HCT116 (cell line): ENCODE measurements at regions not wholly inside any gene's neighbourhood (a gene's known extent, or its start where the extent isn't known, plus 50 kb on each side); places are given as distances from the start of the nearest gene placed in this dataset.

Source experiments
- EZH2 ChIP-seq: fragments of 200-600 bp; sonication (generic); IDR thresholded peaks from 2 replicates; pipeline ENCODE4 v1.6.1; 2017; ENCODE audit warnings: antibody characterized with exemption, mixed run types
- POLR2A ChIP-seq: IDR thresholded peaks from 2 replicates; pipeline ENCODE4 v1.7.0; 2011; ENCODE audit warnings: borderline replicate concordance; ENCODE audit not compliant: insufficient read depth, insufficient read length; ENCODE audit errors: extremely low read depth
- POLR2AphosphoS5 ChIP-seq: IDR thresholded peaks from 2 replicates; pipeline ENCODE4 v1.6.1; 2011; ENCODE audit warnings: mild to moderate bottlenecking, low read depth, low read length, moderate library complexity
- TF ChIP-seq, protein P1 (sequence below), 3 experiments: fragments of 200-600 bp in 1 of 3; sonication (generic) in 1 of 3; IDR thresholded peaks in 2 of 3; conservative IDR thresholded peaks in 1 of 3; 2 replicates each; pipeline ENCODE4 v1.5.1; 2012 to 2017; ENCODE audit warnings: low read depth in 2 of 3, low read length in 2 of 3, antibody characterized with exemption in 1 of 3, borderline replicate concordance in 1 of 3, control low read depth in 1 of 3, mild to moderate bottlenecking in 1 of 3, mixed read lengths in 1 of 3, mixed run types in 1 of 3, moderate library complexity in 1 of 3; ENCODE audit not compliant: insufficient read depth in 1 of 3
- TF ChIP-seq, protein P2 (sequence below): IDR thresholded peaks from 2 replicates; pipeline ENCODE4 v1.6.1; 2011; ENCODE audit warnings: mild to moderate bottlenecking, low read length, moderate library complexity; ENCODE audit not compliant: insufficient replicate concordance; ENCODE audit errors: extremely low read depth

DNA sequence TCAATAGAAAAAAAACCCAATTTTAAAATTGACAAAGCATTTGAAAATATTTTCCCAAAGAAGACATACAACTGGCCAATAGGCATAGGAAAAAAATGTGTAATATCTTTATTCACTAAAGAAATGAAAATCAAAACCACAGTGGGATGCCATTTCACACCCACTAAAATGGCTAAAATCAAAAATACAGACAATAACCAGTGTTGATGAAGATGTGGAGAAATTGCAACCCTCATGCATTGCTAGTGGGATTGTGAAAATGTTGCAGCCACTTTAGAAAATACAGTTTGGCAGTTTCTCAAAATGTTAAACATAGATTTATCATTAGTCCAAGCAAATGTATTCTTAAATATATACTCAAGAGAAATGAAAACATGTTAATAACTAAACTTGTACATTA, 315.1 kb upstream of the GPR149 start:
- TF ChIP-seq POLR2AphosphoS5: no peak
- TF ChIP-seq, protein P1, sequence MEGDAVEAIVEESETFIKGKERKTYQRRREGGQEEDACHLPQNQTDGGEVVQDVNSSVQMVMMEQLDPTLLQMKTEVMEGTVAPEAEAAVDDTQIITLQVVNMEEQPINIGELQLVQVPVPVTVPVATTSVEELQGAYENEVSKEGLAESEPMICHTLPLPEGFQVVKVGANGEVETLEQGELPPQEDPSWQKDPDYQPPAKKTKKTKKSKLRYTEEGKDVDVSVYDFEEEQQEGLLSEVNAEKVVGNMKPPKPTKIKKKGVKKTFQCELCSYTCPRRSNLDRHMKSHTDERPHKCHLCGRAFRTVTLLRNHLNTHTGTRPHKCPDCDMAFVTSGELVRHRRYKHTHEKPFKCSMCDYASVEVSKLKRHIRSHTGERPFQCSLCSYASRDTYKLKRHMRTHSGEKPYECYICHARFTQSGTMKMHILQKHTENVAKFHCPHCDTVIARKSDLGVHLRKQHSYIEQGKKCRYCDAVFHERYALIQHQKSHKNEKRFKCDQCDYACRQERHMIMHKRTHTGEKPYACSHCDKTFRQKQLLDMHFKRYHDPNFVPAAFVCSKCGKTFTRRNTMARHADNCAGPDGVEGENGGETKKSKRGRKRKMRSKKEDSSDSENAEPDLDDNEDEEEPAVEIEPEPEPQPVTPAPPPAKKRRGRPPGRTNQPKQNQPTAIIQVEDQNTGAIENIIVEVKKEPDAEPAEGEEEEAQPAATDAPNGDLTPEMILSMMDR (IDR thresholded peaks at IDR 0.05 in 2 of 3, conservative IDR thresholded peaks at IDR 0.05 in 1 of 3; ENCODE audit: borderline replicate concordance in 1 of 3, insufficient read depth in 1 of 3, low read depth in 2 of 3, low read length in 2 of 3): no peak
- TF ChIP-seq, protein P2, sequence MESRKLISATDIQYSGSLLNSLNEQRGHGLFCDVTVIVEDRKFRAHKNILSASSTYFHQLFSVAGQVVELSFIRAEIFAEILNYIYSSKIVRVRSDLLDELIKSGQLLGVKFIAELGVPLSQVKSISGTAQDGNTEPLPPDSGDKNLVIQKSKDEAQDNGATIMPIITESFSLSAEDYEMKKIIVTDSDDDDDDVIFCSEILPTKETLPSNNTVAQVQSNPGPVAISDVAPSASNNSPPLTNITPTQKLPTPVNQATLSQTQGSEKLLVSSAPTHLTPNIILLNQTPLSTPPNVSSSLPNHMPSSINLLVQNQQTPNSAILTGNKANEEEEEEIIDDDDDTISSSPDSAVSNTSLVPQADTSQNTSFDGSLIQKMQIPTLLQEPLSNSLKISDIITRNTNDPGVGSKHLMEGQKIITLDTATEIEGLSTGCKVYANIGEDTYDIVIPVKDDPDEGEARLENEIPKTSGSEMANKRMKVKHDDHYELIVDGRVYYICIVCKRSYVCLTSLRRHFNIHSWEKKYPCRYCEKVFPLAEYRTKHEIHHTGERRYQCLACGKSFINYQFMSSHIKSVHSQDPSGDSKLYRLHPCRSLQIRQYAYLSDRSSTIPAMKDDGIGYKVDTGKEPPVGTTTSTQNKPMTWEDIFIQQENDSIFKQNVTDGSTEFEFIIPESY: no peak
- TF ChIP-seq POLR2A: no peak
- no peak for TF ChIP-seq EZH2
